ENCODE measurements at regions not wholly inside any gene's neighbourhood (a gene's known extent, or its start where the extent isn't known, plus 50 kb on each side); places are given as distances from the start of the nearest gene placed in this dataset.

- H3K27ac Mint-ChIP-seq: no peak overlapping the region
- H3K4me1 Mint-ChIP-seq: no peaks in the 10 kb centered on the region
- H3K9me3 Mint-ChIP-seq: no peaks in the 10 kb centered on the region; the same call in 2 of the 3 replicates
- no peak overlapping the region for H2AFZ ChIP-seq
- H3K9me2 ChIP-seq (ENCODE audit: insufficient read depth): peaks cover 5% of the 10 kb centered on the region; the same call in 1 of the 2 replicates
- no peaks in the 10 kb centered on the region for H3K36me3 Mint-ChIP-seq (ENCODE audit: low read depth)
- no peaks in the 10 kb centered on the region for H3K27me3 Mint-ChIP-seq (ENCODE audit: insufficient read depth, low read depth, poor library complexity)
- H3K4me2 ChIP-seq: no peak overlapping the region
- no peak overlapping the region for H3K4me3 Mint-ChIP-seq
- no peak overlapping the region for H3K27ac ChIP-seq (ENCODE audit: low read depth)
- no peak overlapping the region for H3K4me3 ChIP-seq
- no peaks in the 10 kb centered on the region for H3F3A ChIP-seq (replicated peaks; ENCODE audit: low read depth)
- ATAC-seq (no peak), DNase-seq (ENCODE audit: low spot score) (no peak)
- no peaks in the 10 kb centered on the region for H3K27me3 ChIP-seq (ENCODE audit: insufficient read depth)
- H4K20me1 ChIP-seq (replicated peaks; ENCODE audit: insufficient read depth): no peaks in the 10 kb centered on the region
- H3K79me2 ChIP-seq (replicated peaks; ENCODE audit: insufficient read depth): no peaks in the 10 kb centered on the region
- H3K4me1 ChIP-seq (ENCODE audit: insufficient read depth): no peaks in the 10 kb centered on the region
- TF ChIP-seq REST (IDR thresholded peaks at IDR 0.05; ENCODE audit: unreplicated experiment) (no peak), ZNF114 (CRISPR knock-in tag; IDR thresholded peaks at IDR 0.05) (no peak), CREB1 (CRISPR knock-in tag; IDR thresholded peaks at IDR 0.05; ENCODE audit: low read depth) (no peak), NANOG (IDR thresholded peaks at IDR 0.05; ENCODE audit: borderline replicate concordance) (no peak), ETS1 (IDR thresholded peaks at IDR 0.05) (no peak), EZH2phosphoT487 (IDR thresholded peaks at IDR 0.05; ENCODE audit: unreplicated experiment) (no peak), ZNF462 (CRISPR knock-in tag; IDR thresholded peaks at IDR 0.05) (no peak), STAT1 (IDR thresholded peaks at IDR 0.05; ENCODE audit: unreplicated experiment) (no peak), POLR2AphosphoS5 (IDR thresholded peaks at IDR 0.05; ENCODE audit: low read depth) (no peak), JUNB (IDR thresholded peaks at IDR 0.05; ENCODE audit: unreplicated experiment) (no peak), EZH2 (IDR thresholded peaks at IDR 0.05; ENCODE audit: low read depth, unreplicated experiment) (no peak), CTCF (conservative IDR thresholded peaks at IDR 0.05; ENCODE audit: low read depth in 2 of 2) (no peak), ZNF331 (CRISPR knock-in tag; IDR thresholded peaks at IDR 0.05; ENCODE audit: low read depth) (no peak)
- no peaks in the 10 kb centered on the region for H3K36me3 ChIP-seq (ENCODE audit: insufficient read depth)
These were observed 307.0 kb downstream of the KCNJ2 start for GRCh38 chr17:70476368-70476767.

Data from GM23338 (cell line).